HEK293 (cell line): ENCODE measurements at regions not wholly inside any gene's neighbourhood (a gene's known extent, or its start where the extent isn't known, plus 50 kb on each side); places are given as distances from the start of the nearest gene placed in this dataset.

Source experiments
- CTCF ChIP-seq: fragments of 450-650 bp; formaldehyde crosslinking; IDR thresholded peaks from 2 replicates; pipeline ENCODE4 v1.5.1; 2016; ENCODE audit warnings: missing biosample characterization, missing genetic modification characterization
- HOXA7 ChIP-seq: sonication (generic); formaldehyde crosslinking; IDR thresholded peaks from 2 replicates; pipeline ENCODE4 v1.8.1; 2022; ENCODE audit warnings: missing genetic modification reagents, borderline replicate concordance
- PBX3 ChIP-seq: sonication (generic); formaldehyde crosslinking; IDR thresholded peaks from 2 replicates; pipeline ENCODE4 v1.8.1; 2022; ENCODE audit warnings: mild to moderate bottlenecking, moderate library complexity, missing genetic modification reagents
- YY1 ChIP-seq: fragments of 450-650 bp; formaldehyde crosslinking; IDR thresholded peaks from 2 replicates; pipeline ENCODE4 v1.5.1; 2018; ENCODE audit warnings: missing biosample characterization, missing genetic modification characterization
- ZBTB21 ChIP-seq: fragments of 450-650 bp; formaldehyde crosslinking; IDR thresholded peaks from 2 replicates; pipeline ENCODE4 v1.5.1; 2017; ENCODE audit warnings: missing biosample characterization, missing genetic modification characterization
- ZBTB8A ChIP-seq: fragments of 450-650 bp; formaldehyde crosslinking; IDR thresholded peaks from 2 replicates; pipeline ENCODE4 v1.5.1; 2016; ENCODE audit warnings: missing biosample characterization, missing genetic modification characterization
- ZNF274 ChIP-seq, 2 experiments: fragments of 200-500 bp in 1 of 2; fragments of 450-650 bp in 1 of 2; sonication (Bioruptor generic) in 1 of 2; formaldehyde crosslinking in 1 of 2; IDR thresholded peaks; 2 replicates each; pipeline versions ENCODE4 v1.5.1 to v1.6.1; 2014 to 2016; ENCODE audit warnings: borderline replicate concordance in 1 of 2, inconsistent platforms in 1 of 2, low read length in 1 of 2, missing biosample characterization in 1 of 2, missing genetic modification characterization in 1 of 2
- ZNF335 ChIP-seq: fragments of 450-650 bp; formaldehyde crosslinking; conservative IDR thresholded peaks from 2 replicates; pipeline ENCODE4 v1.5.1; 2016; ENCODE audit warnings: missing biosample characterization, missing genetic modification characterization
- ZNF513 ChIP-seq: fragments of 450-650 bp; IDR thresholded peaks from 2 replicates; pipeline ENCODE4 v1.5.1; 2018; ENCODE audit warnings: missing biosample characterization, missing genetic modification characterization
- ZNF560 ChIP-seq: fragments of 450-650 bp; formaldehyde crosslinking; IDR thresholded peaks from 2 replicates; pipeline ENCODE4 v1.5.1; 2017; ENCODE audit warnings: missing biosample characterization, missing genetic modification characterization, borderline replicate concordance
- ZNF837 ChIP-seq: fragments of 450-650 bp; formaldehyde crosslinking; IDR thresholded peaks from 2 replicates; pipeline ENCODE4 v1.5.1; 2016; ENCODE audit warnings: missing biosample characterization, missing genetic modification characterization

GRCh38 chr3:105284876-105285275, 81.8 kb upstream of the ALCAM start:
- TF ChIP-seq CTCF (tag by site-specific recombination) (no peak), ZNF274 (IDR thresholded peaks at IDR 0.05; ENCODE audit: low read length) (no peak), ZNF274 (tag by site-specific recombination; IDR thresholded peaks at IDR 0.05; ENCODE audit: borderline replicate concordance) (no peak), ZNF513 (tag by site-specific recombination) (no peak), YY1 (tag by site-specific recombination) (no peak), ZBTB21 (tag by site-specific recombination) (no peak), ZBTB8A (tag by site-specific recombination) (no peak), HOXA7 (CRISPR knock-in tag) (no peak), ZNF837 (tag by site-specific recombination) (no peak), ZNF560 (no peak), ZNF335 (no peak), PBX3 (CRISPR knock-in tag) (no peak)
